ENCODE measurements at regions not wholly inside any gene's neighbourhood (a gene's known extent, or its start where the extent isn't known, plus 50 kb on each side); places are given as distances from the start of the nearest gene placed in this dataset.
"Not testable (repeated sequence)": the region's sequence is repeated elsewhere in the genome, so short reads cannot be mapped to it uniquely, and the experiment has no call there.

DNA sequence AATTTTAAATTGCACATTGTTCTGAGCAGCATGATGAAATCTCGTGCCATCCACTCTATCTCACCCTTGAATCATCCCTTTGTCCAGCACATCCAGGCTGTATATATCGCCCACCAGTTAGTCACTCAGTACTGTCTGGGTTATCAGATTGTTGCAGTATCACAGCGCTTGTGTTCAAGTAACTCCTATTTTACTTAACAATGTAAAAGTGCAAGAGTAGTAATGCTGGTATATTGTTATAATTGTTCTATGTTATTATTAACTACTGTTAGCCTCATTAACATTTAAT, 82.8 kb upstream of the NBPF26 start:
- not testable (repeated sequence) for H2AFZ ChIP-seq (ENCODE audit: low read depth, low read length); H3K36me3 ChIP-seq (ENCODE audit: insufficient read depth, low read length); H3K4me3 ChIP-seq (ENCODE audit: low read length); H3K4me1 ChIP-seq (ENCODE audit: insufficient read depth, low read length); H3K27me3 ChIP-seq (ENCODE audit: insufficient read depth, low read length); H3K9me3 ChIP-seq (ENCODE audit: low read length)

DNA sequence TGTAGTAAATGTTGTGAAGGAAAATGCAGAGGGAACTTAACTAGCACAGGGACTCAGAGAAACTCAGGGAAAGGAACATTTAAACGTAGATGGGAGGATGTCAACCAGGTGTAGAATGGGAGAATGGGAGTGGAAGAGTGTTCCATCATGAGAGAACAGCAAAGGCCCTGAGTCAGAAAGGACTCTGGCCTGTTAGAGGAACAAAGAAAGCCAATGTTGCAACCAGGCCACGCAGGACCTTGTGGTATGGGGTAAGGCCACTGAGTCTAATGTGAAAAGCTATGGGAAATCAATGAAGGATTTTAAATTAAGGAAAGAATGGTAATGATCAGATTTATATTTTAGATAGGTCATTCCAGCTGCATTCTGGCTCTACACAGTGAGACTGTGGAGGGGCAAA, 76.6 kb upstream of the NBPF26 start:
- H3K27me3 ChIP-seq (ENCODE audit: insufficient read depth, low read length); H3K9me3 ChIP-seq (ENCODE audit: low read length); H3K36me3 ChIP-seq (ENCODE audit: insufficient read depth, low read length); H3K4me3 ChIP-seq (ENCODE audit: low read length); H2AFZ ChIP-seq (ENCODE audit: low read depth, low read length); H3K4me1 ChIP-seq (ENCODE audit: insufficient read depth, low read length): not testable (repeated sequence)

- H3K36me3 ChIP-seq (ENCODE audit: insufficient read depth, low read length); H3K4me3 ChIP-seq (ENCODE audit: low read length); H3K9me3 ChIP-seq (ENCODE audit: low read length); H2AFZ ChIP-seq (ENCODE audit: low read depth, low read length); H3K4me1 ChIP-seq (ENCODE audit: insufficient read depth, low read length); H3K27me3 ChIP-seq (ENCODE audit: insufficient read depth, low read length): not testable (repeated sequence)
Observed at GRCh38 chr1:120648915-120649623, 74.7 kb upstream of the NBPF26 start.

DNA sequence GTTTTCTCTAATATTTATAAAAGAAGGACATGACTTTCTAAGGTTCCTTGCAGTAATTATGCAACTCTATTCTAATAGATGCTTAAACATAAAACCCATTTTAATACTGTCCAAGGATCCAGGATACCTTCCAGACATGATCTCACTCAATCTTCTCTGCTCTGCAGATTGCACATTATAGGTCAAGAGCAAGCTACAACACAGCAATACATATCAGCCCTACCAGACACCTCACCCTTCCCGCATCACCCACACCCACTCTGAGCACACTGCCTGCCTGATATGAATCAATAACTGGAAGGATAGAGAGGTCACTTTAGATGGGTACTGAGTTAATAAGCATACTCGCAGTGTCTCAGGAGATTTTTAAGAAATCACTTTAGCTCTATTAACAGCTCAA, 74.0 kb upstream of the NBPF26 start:
- not testable (repeated sequence) for H2AFZ ChIP-seq (ENCODE audit: low read depth, low read length); H3K4me3 ChIP-seq (ENCODE audit: low read length); H3K27me3 ChIP-seq (ENCODE audit: insufficient read depth, low read length); H3K9me3 ChIP-seq (ENCODE audit: low read length); H3K4me1 ChIP-seq (ENCODE audit: insufficient read depth, low read length); H3K36me3 ChIP-seq (ENCODE audit: insufficient read depth, low read length)

GRCh38 chr1:120654114-120654513, 69.6 kb upstream of the NBPF26 start:
- not testable (repeated sequence) for H3K27me3 ChIP-seq (ENCODE audit: insufficient read depth, low read length); H3K4me1 ChIP-seq (ENCODE audit: insufficient read depth, low read length); H3K9me3 ChIP-seq (ENCODE audit: low read length); H3K36me3 ChIP-seq (ENCODE audit: insufficient read depth, low read length); H2AFZ ChIP-seq (ENCODE audit: low read depth, low read length); H3K4me3 ChIP-seq (ENCODE audit: low read length)

- not testable (repeated sequence) for H3K4me3 ChIP-seq (ENCODE audit: low read length); H3K4me1 ChIP-seq (ENCODE audit: insufficient read depth, low read length); H3K9me3 ChIP-seq (ENCODE audit: low read length); H3K36me3 ChIP-seq (ENCODE audit: insufficient read depth, low read length); H3K27me3 ChIP-seq (ENCODE audit: insufficient read depth, low read length); H2AFZ ChIP-seq (ENCODE audit: low read depth, low read length)
Observed at GRCh38 chr1:120655394-120655793, 68.4 kb upstream of the NBPF26 start.

- H3K4me3 ChIP-seq (ENCODE audit: low read length); H3K27me3 ChIP-seq (ENCODE audit: insufficient read depth, low read length); H3K4me1 ChIP-seq (ENCODE audit: insufficient read depth, low read length); H2AFZ ChIP-seq (ENCODE audit: low read depth, low read length); H3K9me3 ChIP-seq (ENCODE audit: low read length); H3K36me3 ChIP-seq (ENCODE audit: insufficient read depth, low read length): not testable (repeated sequence)
Observed at GRCh38 chr1:120656116-120656515, 67.6 kb upstream of the NBPF26 start.

DNA sequence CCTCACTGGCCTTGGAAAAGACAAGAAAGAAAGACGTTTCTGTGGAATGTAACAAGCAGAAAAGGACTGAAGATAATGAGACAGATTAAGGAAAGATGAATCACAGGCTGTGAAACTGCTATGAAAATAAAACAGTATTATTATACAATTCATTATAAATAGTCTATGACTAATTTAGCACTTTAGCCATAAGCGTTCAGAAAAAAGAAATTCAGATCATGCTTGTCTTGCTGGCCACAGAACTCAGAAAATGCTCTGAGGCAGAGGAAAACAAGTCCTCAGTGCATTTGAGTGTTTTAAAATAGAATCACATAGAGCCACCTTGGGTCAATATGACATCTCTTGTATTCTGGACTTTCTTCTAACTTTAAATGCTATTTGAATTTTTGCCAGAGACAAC, 65.9 kb upstream of the NBPF26 start:
- not testable (repeated sequence) for H3K9me3 ChIP-seq (ENCODE audit: low read length); H2AFZ ChIP-seq (ENCODE audit: low read depth, low read length); H3K27me3 ChIP-seq (ENCODE audit: insufficient read depth, low read length); H3K4me3 ChIP-seq (ENCODE audit: low read length); H3K4me1 ChIP-seq (ENCODE audit: insufficient read depth, low read length); H3K36me3 ChIP-seq (ENCODE audit: insufficient read depth, low read length)

GRCh38 chr1:120658622-120659021, 65.1 kb upstream of the NBPF26 start:
- H3K27me3 ChIP-seq (ENCODE audit: insufficient read depth, low read length); H3K9me3 ChIP-seq (ENCODE audit: low read length); H3K4me3 ChIP-seq (ENCODE audit: low read length); H3K4me1 ChIP-seq (ENCODE audit: insufficient read depth, low read length); H2AFZ ChIP-seq (ENCODE audit: low read depth, low read length); H3K36me3 ChIP-seq (ENCODE audit: insufficient read depth, low read length): not testable (repeated sequence)

DNA sequence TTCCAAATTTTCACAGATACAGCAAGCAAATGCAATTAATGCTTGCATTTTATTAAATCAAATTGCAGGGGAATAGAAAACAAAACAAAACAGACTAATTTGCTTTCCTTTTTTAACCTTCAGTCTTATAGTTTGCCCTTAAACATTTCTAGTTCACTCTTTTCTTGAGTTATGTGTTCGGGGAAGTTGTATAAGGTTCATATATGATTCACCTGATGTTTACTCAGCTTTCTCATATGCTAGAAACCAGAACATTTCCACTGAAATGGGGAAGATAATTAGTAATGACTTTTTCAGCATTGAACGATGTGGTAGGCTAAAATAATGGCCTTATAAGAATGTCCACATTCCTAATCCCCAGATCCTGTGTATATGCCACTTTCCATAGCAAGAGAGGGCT, 64.6 kb upstream of the NBPF26 start:
- H2AFZ ChIP-seq (ENCODE audit: low read depth, low read length); H3K27me3 ChIP-seq (ENCODE audit: insufficient read depth, low read length); H3K4me1 ChIP-seq (ENCODE audit: insufficient read depth, low read length); H3K36me3 ChIP-seq (ENCODE audit: insufficient read depth, low read length); H3K9me3 ChIP-seq (ENCODE audit: low read length); H3K4me3 ChIP-seq (ENCODE audit: low read length): not testable (repeated sequence)

DNA sequence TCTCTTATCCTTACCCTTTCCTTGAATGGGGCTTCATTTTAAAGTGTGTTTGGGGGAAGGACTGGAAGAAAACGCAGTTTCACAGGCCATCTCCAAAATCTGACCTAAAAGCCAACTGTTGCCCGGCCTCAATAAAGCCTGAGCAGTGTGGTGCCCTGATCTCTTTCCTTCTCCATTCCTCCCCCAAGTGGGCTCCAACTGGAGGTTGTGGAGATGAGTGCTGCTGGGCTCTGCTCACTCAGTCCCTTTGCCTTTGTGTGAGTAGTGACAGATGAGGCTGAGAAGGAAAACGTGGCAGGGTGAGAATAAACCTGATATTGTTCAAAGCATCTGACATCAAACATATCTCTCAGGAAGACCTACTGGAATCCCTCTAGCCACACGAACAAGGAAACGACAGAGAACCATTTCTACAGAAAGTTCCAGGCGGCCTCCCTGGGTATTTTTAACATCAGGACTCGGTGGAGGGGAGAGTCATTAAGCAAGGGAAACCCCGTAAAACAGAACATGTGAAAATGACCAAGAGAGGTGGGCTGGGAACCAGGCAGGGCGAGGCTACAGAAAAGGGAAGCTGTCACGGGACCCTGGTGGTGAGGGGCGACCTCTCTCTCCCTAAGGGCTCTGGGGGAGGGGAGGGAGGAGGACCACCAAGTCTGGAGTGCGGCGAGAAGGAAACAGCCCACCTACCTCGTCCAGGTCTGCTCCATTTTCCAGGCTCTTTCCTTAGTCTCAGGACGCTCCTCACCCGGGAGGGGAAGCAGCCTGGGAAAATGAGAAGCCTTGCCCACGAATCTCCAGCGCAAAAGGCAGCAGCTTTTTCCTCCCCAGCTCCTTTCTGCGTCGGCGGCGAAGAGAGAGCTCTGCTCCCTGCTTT, 59.1 kb upstream of the NBPF26 start:
- H3K27me3 ChIP-seq (ENCODE audit: insufficient read depth, low read length); H3K4me1 ChIP-seq (ENCODE audit: insufficient read depth, low read length); H2AFZ ChIP-seq (ENCODE audit: low read depth, low read length); H3K36me3 ChIP-seq (ENCODE audit: insufficient read depth, low read length); H3K9me3 ChIP-seq (ENCODE audit: low read length): not testable (repeated sequence)
- H3K4me3 ChIP-seq (ENCODE audit: low read length), result peak overlapping the region; percentile 37

DNA sequence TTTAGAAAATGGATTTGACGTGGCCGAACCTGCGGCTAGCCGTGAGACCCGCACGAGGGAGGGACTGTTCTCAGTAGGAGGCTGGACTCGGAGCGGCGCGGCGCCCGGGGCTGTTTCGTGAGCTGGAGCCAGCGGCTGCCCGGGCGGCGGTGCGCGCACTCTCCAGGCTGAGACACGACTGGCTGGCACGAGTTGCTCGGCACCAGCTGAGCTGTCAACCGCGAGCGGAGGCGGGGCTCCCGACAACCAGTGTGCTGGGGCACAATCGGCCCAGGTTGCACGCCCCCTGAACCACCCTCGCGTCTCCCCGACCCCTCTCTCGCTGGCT, 58.5 kb upstream of the NBPF26 start:
- H3K36me3 ChIP-seq (ENCODE audit: insufficient read depth, low read length); H3K27me3 ChIP-seq (ENCODE audit: insufficient read depth, low read length); H3K4me1 ChIP-seq (ENCODE audit: insufficient read depth, low read length); H2AFZ ChIP-seq (ENCODE audit: low read depth, low read length); H3K9me3 ChIP-seq (ENCODE audit: low read length): not testable (repeated sequence)
- H3K4me3 ChIP-seq (ENCODE audit: low read length), result peak overlapping the region; percentile 37

DNA sequence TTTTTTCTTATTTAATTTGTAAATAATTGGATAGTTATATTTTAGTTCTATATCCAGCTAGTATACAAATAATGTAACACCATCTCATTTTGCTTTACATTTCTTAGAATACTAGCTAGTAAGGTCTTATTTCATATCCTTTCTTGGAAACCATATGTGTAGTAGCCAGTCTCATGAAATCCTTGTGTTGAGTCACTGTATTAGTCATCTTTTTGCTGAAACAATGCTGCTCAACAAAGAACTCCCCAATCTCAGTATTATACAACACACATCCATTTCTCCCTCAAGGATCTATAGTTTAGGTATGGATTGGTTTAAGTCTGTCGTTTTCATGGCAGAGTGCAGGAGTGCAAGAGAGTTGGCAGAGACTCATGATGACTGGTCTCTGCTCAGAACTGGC, 55.6 kb upstream of the NBPF26 start:
- H3K36me3 ChIP-seq (ENCODE audit: insufficient read depth, low read length); H3K4me1 ChIP-seq (ENCODE audit: insufficient read depth, low read length); H3K27me3 ChIP-seq (ENCODE audit: insufficient read depth, low read length); H2AFZ ChIP-seq (ENCODE audit: low read depth, low read length); H3K4me3 ChIP-seq (ENCODE audit: low read length); H3K9me3 ChIP-seq (ENCODE audit: low read length): not testable (repeated sequence)
